ENCODE measurements at regions not wholly inside any gene's neighbourhood (a gene's known extent, or its start where the extent isn't known, plus 50 kb on each side); places are given as distances from the start of the nearest gene placed in this dataset.
"Not testable (repeated sequence)": the region's sequence is repeated elsewhere in the genome, so short reads cannot be mapped to it uniquely, and the experiment has no call there.

DNA sequence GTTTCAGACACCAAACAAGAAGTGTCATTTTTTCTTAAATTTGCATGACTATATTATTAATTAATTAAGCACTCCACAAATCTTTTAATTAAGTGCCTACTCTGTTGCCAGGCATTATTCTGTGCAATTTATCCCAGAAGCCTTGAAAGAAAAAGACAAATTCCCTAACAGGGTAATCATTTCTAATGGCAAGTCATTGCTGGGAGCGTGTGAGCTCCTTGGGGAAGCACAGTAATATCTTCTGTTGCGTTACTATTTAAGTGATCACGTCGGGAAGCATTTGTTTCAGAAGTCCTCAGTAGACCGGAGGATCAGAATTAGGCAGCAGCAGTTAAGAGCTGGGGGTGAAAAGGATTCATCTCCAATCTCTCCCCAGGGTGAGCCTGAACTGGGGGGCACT lies 276.8 kb upstream of the RNF32 start:
- ATAC-seq (no peak), DNase-seq (no peak)
- TF ChIP-seq, protein P1, sequence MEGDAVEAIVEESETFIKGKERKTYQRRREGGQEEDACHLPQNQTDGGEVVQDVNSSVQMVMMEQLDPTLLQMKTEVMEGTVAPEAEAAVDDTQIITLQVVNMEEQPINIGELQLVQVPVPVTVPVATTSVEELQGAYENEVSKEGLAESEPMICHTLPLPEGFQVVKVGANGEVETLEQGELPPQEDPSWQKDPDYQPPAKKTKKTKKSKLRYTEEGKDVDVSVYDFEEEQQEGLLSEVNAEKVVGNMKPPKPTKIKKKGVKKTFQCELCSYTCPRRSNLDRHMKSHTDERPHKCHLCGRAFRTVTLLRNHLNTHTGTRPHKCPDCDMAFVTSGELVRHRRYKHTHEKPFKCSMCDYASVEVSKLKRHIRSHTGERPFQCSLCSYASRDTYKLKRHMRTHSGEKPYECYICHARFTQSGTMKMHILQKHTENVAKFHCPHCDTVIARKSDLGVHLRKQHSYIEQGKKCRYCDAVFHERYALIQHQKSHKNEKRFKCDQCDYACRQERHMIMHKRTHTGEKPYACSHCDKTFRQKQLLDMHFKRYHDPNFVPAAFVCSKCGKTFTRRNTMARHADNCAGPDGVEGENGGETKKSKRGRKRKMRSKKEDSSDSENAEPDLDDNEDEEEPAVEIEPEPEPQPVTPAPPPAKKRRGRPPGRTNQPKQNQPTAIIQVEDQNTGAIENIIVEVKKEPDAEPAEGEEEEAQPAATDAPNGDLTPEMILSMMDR (IDR thresholded peaks at IDR 0.05) = no peak
- Histone ChIP-seq H3K4me3 (no peak overlapping the region), H3K27me3 (peaks cover 0 to 6% (median 0%) of the 10 kb centered on the region in 7 donors), H3K4me1 (no peaks in the 10 kb centered on the region), H3K27ac (no peak overlapping the region), H3K9me3 (no peaks in the 10 kb centered on the region), H3K36me3 (no peaks in the 10 kb centered on the region)
- WGBS, 2 donors = 77 to 83% methylated on average over 5 of the region's 5 CpGs
- intact Hi-C loops (cut with DNase I) = no loop called here

DNA sequence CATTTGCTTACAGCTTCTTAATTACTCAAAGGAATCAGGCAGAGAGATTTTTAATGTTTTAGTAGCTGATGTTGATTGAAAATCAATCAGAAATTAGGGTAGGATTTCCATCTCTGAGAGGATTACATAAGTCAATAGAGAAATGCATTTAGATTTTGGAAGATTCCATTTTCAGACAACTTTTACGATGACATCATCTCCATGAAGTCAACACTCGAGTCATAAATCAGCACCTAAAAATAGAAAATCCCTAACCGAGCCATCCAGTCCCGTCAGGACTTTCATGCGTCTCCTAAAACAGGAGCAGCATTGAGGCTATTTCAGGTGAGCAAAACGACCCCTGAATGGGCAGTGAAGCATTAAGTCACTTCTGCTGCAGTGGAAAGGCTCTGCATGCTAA lies 279.7 kb upstream of the RNF32 start:
- no peaks in the 10 kb centered on the region for H3K36me3 ChIP-seq
- TF ChIP-seq, protein P1 (IDR thresholded peaks at IDR 0.05) = no peak
- WGBS, 2 donors = 59 to 64% methylated on average over 6 of the region's 6 CpGs
- H3K27ac ChIP-seq = no peak overlapping the region
- no peak overlapping the region for H3K4me3 ChIP-seq
- H3K9me3 ChIP-seq = no peaks in the 10 kb centered on the region
- peaks cover 0 to 9% (median 0%) of the 10 kb centered on the region in 7 donors for H3K27me3 ChIP-seq
- ATAC-seq (no peak), DNase-seq (no peak)
- intact Hi-C loops (cut with DNase I) = no loop called here
- H3K4me1 ChIP-seq = no peaks in the 10 kb centered on the region

DNA sequence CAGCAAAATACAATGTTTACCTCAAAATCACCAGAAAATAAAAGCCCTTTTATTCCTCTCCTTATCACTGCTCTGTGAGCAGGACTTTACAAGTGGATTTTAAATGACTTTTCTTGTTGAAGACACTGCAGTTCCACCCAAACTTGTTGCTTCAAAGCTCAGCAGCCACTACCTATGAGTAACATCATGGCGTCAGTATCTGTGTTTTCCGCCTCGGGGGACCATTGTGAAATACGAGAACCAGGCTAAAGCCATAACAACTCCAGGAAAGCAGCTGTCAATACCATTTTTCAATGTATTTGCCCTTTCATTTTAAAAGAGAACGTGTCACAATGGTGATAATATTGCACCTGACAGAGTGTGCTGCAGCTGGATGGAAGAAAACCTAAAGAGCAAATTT lies 284.0 kb upstream of the RNF32 start:
- intact Hi-C loops (cut with DNase I) = loop anchor here in 1 of 10 donors (10.0 kb wide), 1 partner anchor 58 kb away; no protein-coding TSS in a partner anchor
- TF ChIP-seq, protein P1 (IDR thresholded peaks at IDR 0.05) = no peak
- peaks cover 0 to 30% (median 0%) of the 10 kb centered on the region in 7 donors for H3K27me3 ChIP-seq
- no peaks in the 10 kb centered on the region for H3K4me1 ChIP-seq
- H3K9me3 ChIP-seq = no peaks in the 10 kb centered on the region
- no peak overlapping the region for H3K27ac ChIP-seq
- DNase-seq (no peak), ATAC-seq (no peak)
- no peaks in the 10 kb centered on the region for H3K36me3 ChIP-seq
- WGBS, 2 donors = 76 to 79% methylated on average over 5 of the region's 5 CpGs
- no peak overlapping the region for H3K4me3 ChIP-seq

DNA sequence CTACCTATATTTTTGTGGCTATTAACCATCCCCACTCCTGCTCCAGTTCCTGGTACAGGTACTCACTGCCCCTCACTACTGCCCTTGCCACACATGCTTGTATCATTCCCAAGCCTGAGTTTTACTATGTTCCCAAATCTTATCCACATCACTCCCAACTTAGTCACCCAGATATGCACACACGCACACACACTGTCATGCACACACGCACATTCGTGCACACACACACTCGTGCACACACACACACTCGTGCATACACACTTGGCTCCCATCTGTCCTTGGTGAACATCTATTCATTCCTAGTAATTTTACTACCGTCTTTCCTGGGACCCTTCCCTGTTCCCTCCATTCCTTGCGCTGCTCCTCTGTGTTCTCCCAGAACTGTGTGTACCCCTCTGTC lies 287.2 kb upstream of the RNF32 start:
- Histone ChIP-seq H3K4me1 (no peaks in the 10 kb centered on the region), H3K27me3 (peaks cover 0 to 23% (median 0%) of the 10 kb centered on the region in 7 donors), H3K36me3 (no peaks in the 10 kb centered on the region), H3K4me3 (no peak overlapping the region), H3K27ac (no peak overlapping the region), H3K9me3 (no peaks in the 10 kb centered on the region)
- ATAC-seq = no peak
- 76 to 89% methylated on average over 7 of the region's 7 CpGs for WGBS, 2 donors
- no peak for DNase-seq
- TF ChIP-seq, protein P1 (IDR thresholded peaks at IDR 0.05) = no peak
- intact Hi-C loops (cut with DNase I) = loop anchor here in 1 of 10 donors (10.0 kb wide), 1 partner anchor 61 kb away; no protein-coding TSS in a partner anchor

DNA sequence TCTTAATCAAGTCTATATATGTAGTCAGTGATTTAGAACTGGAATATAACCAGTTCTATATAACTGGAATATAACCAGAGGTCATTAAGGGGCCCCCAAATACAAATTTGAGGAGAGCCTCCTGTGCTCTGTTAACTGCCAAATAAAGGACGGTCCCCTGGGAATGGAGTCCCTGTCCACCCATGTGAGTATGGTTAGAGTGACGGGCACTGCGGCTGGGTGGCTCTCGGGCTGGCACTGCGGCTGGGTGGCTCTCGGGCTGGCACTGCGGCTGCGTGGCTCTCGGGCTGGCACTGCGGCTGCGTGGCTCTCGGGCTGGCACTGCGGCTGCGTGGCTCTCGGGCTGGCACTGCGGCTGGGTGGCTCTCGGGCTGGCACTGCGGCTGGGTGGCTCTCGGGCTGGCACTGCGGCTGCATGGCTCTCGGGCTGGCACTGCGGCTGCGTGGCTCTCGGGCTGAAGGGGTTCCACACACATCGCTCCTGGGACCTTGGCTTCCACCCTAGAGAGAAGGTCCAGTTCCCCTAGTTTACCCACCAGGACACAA lies 292.8 kb upstream of the RNF32 start:
- intact Hi-C loops (cut with DNase I); H3K36me3 ChIP-seq; H3K27me3 ChIP-seq; ATAC-seq; H3K4me1 ChIP-seq; H3K4me3 ChIP-seq; H3K27ac ChIP-seq; H3K9me3 ChIP-seq; DNase-seq: not testable (repeated sequence)
- 95% methylated on average over 25 of the region's 25 CpGs for WGBS, 2 donors

All from heart right ventricle (tissue), 16 donors.